ENCODE measurements at regions not wholly inside any gene's neighbourhood (a gene's known extent, or its start where the extent isn't known, plus 50 kb on each side); places are given as distances from the start of the nearest gene placed in this dataset.
"Not testable (repeated sequence)": the region's sequence is repeated elsewhere in the genome, so short reads cannot be mapped to it uniquely, and the experiment has no call there.

- H3K9ac ChIP-seq (ENCODE audit: low read depth, low read length), result no peak overlapping the region
- no peak overlapping the region for H3K27ac ChIP-seq (ENCODE audit: low read depth, low read length)
- peaks cover 10% of the 10 kb centered on the region; the same call in 1 of the 2 replicates for H3K9me3 ChIP-seq (ENCODE audit: control insufficient read depth, insufficient read depth, low read length)
- H3K4me3 ChIP-seq (ENCODE audit: low read depth, low read length), result no peak overlapping the region
- no peaks in the 10 kb centered on the region; the same call in 1 of the 2 replicates for H3K36me3 ChIP-seq (ENCODE audit: control insufficient read depth, insufficient read depth, low read length)
- H3K27me3 ChIP-seq (ENCODE audit: control insufficient read depth, insufficient read depth, low read length), result no peaks in the 10 kb centered on the region
- peaks cover 19% of the 10 kb centered on the region for H3K4me1 ChIP-seq (ENCODE audit: control insufficient read depth, insufficient read depth, low read length)
Measured at GRCh38 chrX:40947276-40947675, 138.0 kb upstream of the USP9X start.

GRCh38 chrX:40949071-40949470 is 136.2 kb upstream of the USP9X start:
- Histone ChIP-seq H3K27me3 (ENCODE audit: control insufficient read depth, insufficient read depth, low read length) (no peaks in the 10 kb centered on the region), H3K36me3 (ENCODE audit: control insufficient read depth, insufficient read depth, low read length) (no peaks in the 10 kb centered on the region; the same call in 1 of the 2 replicates), H3K4me3 (ENCODE audit: low read depth, low read length) (no peak overlapping the region), H3K9ac (ENCODE audit: low read depth, low read length) (no peak overlapping the region), H3K4me1 (ENCODE audit: control insufficient read depth, insufficient read depth, low read length) (peaks cover 19% of the 10 kb centered on the region), H3K27ac (ENCODE audit: low read depth, low read length) (no peak overlapping the region), H3K9me3 (ENCODE audit: control insufficient read depth, insufficient read depth, low read length) (peaks cover 10% of the 10 kb centered on the region; the same call in 1 of the 2 replicates)

GRCh38 chrX:40950546-40950945 is 134.7 kb upstream of the USP9X start:
- Histone ChIP-seq H3K9me3 (ENCODE audit: control insufficient read depth, insufficient read depth, low read length) (peaks cover 10% of the 10 kb centered on the region; the same call in 1 of the 2 replicates), H3K36me3 (ENCODE audit: control insufficient read depth, insufficient read depth, low read length) (no peaks in the 10 kb centered on the region; the same call in 1 of the 2 replicates), H3K9ac (ENCODE audit: low read depth, low read length) (no peak overlapping the region), H3K4me3 (ENCODE audit: low read depth, low read length) (peak overlapping the region; percentile 42), H3K4me1 (ENCODE audit: control insufficient read depth, insufficient read depth, low read length) (peaks cover 19% of the 10 kb centered on the region), H3K27ac (ENCODE audit: low read depth, low read length) (peak overlapping the region; percentile 86), H3K27me3 (ENCODE audit: control insufficient read depth, insufficient read depth, low read length) (no peaks in the 10 kb centered on the region)

DNA sequence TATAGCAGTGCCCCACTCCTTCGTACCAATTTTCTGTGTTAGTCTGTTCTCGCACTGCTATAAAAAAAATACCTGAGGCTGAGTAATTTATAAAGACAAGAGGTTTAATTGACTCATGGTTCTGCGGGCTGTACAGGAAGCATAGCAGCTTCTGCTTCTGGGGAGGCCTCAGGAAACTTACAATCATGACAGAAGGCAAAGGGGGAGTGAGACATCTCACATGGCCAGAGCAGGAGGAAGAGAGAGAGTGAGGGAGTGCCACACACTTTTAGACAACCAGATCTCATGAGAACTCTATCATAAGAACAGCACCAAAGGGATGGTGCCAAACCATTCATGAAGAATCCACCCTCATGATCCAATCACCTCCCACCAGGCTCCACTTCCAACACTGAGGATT is 133.8 kb upstream of the USP9X start:
- H3K27me3 ChIP-seq (ENCODE audit: control insufficient read depth, insufficient read depth, low read length); H3K36me3 ChIP-seq (ENCODE audit: control insufficient read depth, insufficient read depth, low read length); H3K9me3 ChIP-seq (ENCODE audit: control insufficient read depth, insufficient read depth, low read length); H3K4me3 ChIP-seq (ENCODE audit: low read depth, low read length): not testable (repeated sequence)
- Histone ChIP-seq H3K27ac (ENCODE audit: low read depth, low read length) (peak overlapping the region; percentile 70), H3K9ac (ENCODE audit: low read depth, low read length) (peak overlapping the region; percentile 35; the same call in 1 of the 2 replicates), H3K4me1 (ENCODE audit: control insufficient read depth, insufficient read depth, low read length) (peaks cover 19% of the 10 kb centered on the region)

DNA sequence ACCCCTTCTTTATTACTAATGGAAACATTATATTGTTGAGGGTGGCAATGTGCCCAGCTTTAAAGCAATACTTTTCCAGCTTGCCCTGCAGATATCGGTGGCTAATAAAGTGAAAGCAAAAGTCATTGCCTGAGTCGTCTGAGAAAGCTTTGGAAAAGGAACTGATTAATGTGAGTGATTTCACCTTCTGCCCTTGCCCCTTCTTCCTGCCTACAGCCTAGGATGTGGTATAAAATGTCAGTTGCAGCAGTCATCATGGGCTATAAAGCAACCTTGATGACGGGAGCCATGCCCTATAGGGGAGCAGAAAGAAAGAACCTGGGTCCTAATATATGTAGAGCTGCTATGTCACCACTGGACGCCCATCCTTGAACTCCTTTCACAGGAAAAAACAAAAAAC is 132.4 kb upstream of the USP9X start:
- no peaks in the 10 kb centered on the region for H3K27me3 ChIP-seq (ENCODE audit: control insufficient read depth, insufficient read depth, low read length)
- no peak overlapping the region for H3K4me3 ChIP-seq (ENCODE audit: low read depth, low read length)
- peaks cover 19% of the 10 kb centered on the region for H3K4me1 ChIP-seq (ENCODE audit: control insufficient read depth, insufficient read depth, low read length)
- no peak overlapping the region for H3K27ac ChIP-seq (ENCODE audit: low read depth, low read length)
- peaks cover 10% of the 10 kb centered on the region; the same call in 1 of the 2 replicates for H3K9me3 ChIP-seq (ENCODE audit: control insufficient read depth, insufficient read depth, low read length)
- H3K36me3 ChIP-seq (ENCODE audit: control insufficient read depth, insufficient read depth, low read length), result no peaks in the 10 kb centered on the region; the same call in 1 of the 2 replicates
- no peak overlapping the region for H3K9ac ChIP-seq (ENCODE audit: low read depth, low read length)

DNA sequence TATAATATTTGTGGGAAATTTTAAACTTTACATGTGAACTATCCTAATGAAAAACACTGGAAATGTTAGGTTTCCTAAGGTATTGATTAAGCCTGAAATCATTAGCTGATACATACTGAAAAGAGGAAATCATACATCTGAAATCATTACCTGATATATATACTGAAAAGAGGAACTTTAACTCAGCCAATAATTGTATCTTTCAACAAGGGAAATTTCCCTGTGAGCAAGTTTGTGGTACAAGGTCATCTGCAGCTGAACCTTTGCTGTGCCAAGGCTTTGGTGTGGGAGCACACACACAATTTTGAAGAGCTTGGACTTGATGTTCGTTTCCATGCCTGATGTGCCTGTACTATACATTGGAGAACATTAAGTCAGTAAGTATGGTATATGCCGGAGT is 131.9 kb upstream of the USP9X start:
- no peak overlapping the region for H3K27ac ChIP-seq (ENCODE audit: low read depth, low read length)
- peaks cover 19% of the 10 kb centered on the region for H3K4me1 ChIP-seq (ENCODE audit: control insufficient read depth, insufficient read depth, low read length)
- H3K27me3 ChIP-seq (ENCODE audit: control insufficient read depth, insufficient read depth, low read length), result no peaks in the 10 kb centered on the region
- H3K4me3 ChIP-seq (ENCODE audit: low read depth, low read length), result no peak overlapping the region
- no peaks in the 10 kb centered on the region; the same call in 1 of the 2 replicates for H3K36me3 ChIP-seq (ENCODE audit: control insufficient read depth, insufficient read depth, low read length)
- H3K9me3 ChIP-seq (ENCODE audit: control insufficient read depth, insufficient read depth, low read length), result peaks cover 5% of the 10 kb centered on the region; the same call in 1 of the 2 replicates
- no peak overlapping the region for H3K9ac ChIP-seq (ENCODE audit: low read depth, low read length)

- Histone ChIP-seq H3K36me3 (ENCODE audit: control insufficient read depth, insufficient read depth, low read length) (no peaks in the 10 kb centered on the region), H3K27ac (ENCODE audit: low read depth, low read length) (no peak overlapping the region), H3K9me3 (ENCODE audit: control insufficient read depth, insufficient read depth, low read length) (peaks cover 21% of the 10 kb centered on the region), H3K4me1 (ENCODE audit: control insufficient read depth, insufficient read depth, low read length) (no peaks in the 10 kb centered on the region), H3K9ac (ENCODE audit: low read depth, low read length) (no peak overlapping the region), H3K27me3 (ENCODE audit: control insufficient read depth, insufficient read depth, low read length) (no peaks in the 10 kb centered on the region), H3K4me3 (ENCODE audit: low read depth, low read length) (no peak overlapping the region)
Measured at GRCh38 chrX:40960041-40960440, 125.2 kb upstream of the USP9X start.

DNA sequence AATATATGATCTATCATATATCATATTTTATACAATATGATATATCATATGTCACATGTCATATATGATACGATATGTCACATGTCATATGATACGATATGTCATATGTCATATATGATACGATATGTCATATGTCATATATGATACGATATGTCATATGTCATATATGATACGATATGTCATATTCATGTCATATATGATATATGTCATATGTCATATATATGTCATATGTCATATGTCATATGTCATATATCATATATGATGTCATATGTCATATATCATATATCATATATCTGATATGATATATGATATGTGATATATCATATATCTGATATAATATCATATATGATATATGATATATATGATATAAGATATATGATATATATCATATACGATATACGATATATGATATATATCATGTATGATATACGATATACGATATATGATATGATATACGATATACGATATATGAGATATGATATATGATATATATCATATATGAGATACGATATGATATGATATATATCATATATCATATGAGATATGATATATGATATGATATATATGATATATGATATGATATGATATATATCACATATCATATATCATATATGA is 122.3 kb upstream of the USP9X start:
- Histone ChIP-seq H3K4me3 (ENCODE audit: low read depth, low read length) (no peak overlapping the region), H3K27ac (ENCODE audit: low read depth, low read length) (no peak overlapping the region), H3K9ac (ENCODE audit: low read depth, low read length) (no peak overlapping the region), H3K27me3 (ENCODE audit: control insufficient read depth, insufficient read depth, low read length) (no peaks in the 10 kb centered on the region), H3K9me3 (ENCODE audit: control insufficient read depth, insufficient read depth, low read length) (peaks cover 21% of the 10 kb centered on the region), H3K4me1 (ENCODE audit: control insufficient read depth, insufficient read depth, low read length) (no peaks in the 10 kb centered on the region), H3K36me3 (ENCODE audit: control insufficient read depth, insufficient read depth, low read length) (no peaks in the 10 kb centered on the region)

- H3K9me3 ChIP-seq (ENCODE audit: control insufficient read depth, insufficient read depth, low read length), result peaks cover 21% of the 10 kb centered on the region
- H3K4me3 ChIP-seq (ENCODE audit: low read depth, low read length), result no peak overlapping the region
- no peaks in the 10 kb centered on the region for H3K36me3 ChIP-seq (ENCODE audit: control insufficient read depth, insufficient read depth, low read length)
- no peaks in the 10 kb centered on the region for H3K4me1 ChIP-seq (ENCODE audit: control insufficient read depth, insufficient read depth, low read length)
- no peak overlapping the region for H3K27ac ChIP-seq (ENCODE audit: low read depth, low read length)
- no peaks in the 10 kb centered on the region for H3K27me3 ChIP-seq (ENCODE audit: control insufficient read depth, insufficient read depth, low read length)
- no peak overlapping the region for H3K9ac ChIP-seq (ENCODE audit: low read depth, low read length)
Measured at GRCh38 chrX:40964008-40964407, 121.2 kb upstream of the USP9X start.

DNA sequence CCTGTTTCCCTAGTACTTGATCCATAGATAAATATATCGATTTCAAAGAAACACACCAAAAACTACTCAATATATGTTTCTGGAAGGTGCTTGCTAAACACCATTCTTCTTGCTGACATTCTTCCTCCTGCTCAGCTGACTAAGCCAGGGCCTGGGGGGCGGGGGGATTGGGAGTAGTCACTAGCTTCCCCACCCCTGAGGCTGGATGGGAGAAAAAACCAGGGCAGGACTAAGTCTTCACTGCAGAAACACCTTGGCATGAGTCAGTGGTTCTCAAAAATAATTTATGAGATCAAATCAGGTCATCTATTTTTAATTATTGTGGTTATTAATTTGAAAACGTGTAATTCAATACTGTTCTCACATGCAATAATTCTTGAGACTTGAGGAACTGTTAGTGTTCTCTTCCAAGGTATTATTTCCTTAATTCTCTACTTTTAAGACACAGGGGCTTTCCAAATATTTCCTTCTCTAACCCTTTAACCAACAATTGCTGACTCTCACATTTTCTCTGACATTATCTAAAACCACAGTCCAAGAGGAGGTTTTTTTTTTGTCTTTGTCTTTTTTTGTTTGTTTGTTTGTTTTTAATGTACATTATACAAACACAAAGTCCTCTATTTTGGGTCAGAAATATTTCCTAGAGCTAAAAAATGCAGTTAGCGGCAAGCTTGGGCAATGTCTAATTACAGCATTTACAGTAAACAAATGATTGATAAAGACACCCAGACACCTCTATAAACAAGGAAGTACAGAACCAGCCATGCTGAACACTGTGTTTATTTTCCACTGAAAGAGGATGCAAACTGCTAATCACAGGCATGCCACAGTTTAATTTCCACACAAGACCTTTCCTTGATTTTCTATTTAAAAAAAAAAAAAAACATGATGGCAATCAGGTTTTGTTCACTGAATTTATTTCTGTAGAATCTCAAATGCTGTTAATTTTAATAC is 120.3 kb upstream of the USP9X start:
- Histone ChIP-seq H3K9me3 (ENCODE audit: control insufficient read depth, insufficient read depth, low read length) (peaks cover 21% of the 10 kb centered on the region), H3K36me3 (ENCODE audit: control insufficient read depth, insufficient read depth, low read length) (no peaks in the 10 kb centered on the region), H3K4me1 (ENCODE audit: control insufficient read depth, insufficient read depth, low read length) (no peaks in the 10 kb centered on the region), H3K27me3 (ENCODE audit: control insufficient read depth, insufficient read depth, low read length) (no peaks in the 10 kb centered on the region), H3K9ac (ENCODE audit: low read depth, low read length) (no peak overlapping the region), H3K4me3 (ENCODE audit: low read depth, low read length) (no peak overlapping the region), H3K27ac (ENCODE audit: low read depth, low read length) (no peak overlapping the region)

Data from HUES48 (cell line).